ENCODE measurements at regions not wholly inside any gene's neighbourhood (a gene's known extent, or its start where the extent isn't known, plus 50 kb on each side); places are given as distances from the start of the nearest gene placed in this dataset.
A peak's percentile ranks its signal among the peaks of the same experiment; 100 is the strongest.

DNA sequence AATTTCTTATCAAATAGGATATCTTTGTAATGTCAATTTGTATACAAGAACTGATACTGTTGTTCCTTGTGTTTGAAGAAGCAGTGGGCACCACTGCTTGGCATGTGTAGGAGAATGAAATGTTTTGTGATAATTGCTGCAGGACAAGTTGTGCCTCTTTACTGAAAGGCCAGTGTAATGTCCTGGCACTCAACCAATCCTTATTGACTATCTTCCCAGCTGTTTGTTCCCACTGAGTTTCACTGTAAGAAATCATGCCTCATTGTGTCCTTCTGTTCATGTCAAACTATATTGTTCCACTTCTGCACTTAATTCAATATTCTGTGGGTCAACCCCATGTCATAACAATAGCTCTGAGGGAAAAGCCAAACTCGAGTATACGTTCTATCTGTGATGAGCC is 136.1 kb upstream of the FAM83B start:
- no peak for DNase-seq (ENCODE audit: extremely low read depth in 1 of 2, low read depth in 1 of 2)

DNA sequence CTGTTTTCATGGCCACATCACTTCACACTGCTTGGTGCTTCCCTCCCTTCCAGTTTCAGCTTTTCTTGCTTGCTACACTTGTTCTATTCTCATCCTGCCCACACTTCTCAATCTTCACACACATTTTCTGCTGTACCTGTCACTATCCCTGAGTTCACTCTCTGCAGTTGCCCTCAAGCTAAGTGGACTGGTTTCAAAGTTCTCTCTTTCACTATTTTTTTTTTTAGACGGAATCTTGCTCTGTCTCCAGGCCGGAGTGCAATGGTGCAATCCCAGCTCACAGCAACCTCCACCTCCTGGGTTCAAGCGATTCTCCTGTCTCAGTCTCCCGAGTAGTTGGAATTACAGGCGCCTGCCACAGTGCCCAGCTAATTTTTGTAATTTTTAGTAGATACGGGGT is 130.6 kb upstream of the FAM83B start:
- DNase-seq (ENCODE audit: extremely low read depth in 1 of 2, low read depth in 1 of 2): no peak

DNA sequence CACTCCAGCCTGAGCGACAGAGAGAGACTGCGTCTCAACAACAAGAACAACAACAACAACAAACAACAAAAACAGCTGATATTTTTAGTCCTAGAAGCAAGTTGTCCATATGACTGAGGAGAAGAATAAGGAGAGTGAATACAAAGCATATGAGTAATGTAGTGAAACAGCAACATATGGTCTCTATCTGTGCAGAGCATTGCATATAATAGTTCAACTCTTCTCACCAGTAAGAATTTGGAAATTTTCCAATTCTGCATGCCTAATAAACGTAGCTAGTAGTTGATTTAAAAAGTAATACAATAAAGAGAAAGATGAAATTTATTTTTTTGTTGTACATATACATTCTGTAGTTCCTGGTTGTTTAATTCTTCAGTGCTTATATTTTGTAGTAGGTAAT is 129.7 kb upstream of the FAM83B start:
- no peak for DNase-seq (ENCODE audit: extremely low read depth in 1 of 2, low read depth in 1 of 2)

DNA sequence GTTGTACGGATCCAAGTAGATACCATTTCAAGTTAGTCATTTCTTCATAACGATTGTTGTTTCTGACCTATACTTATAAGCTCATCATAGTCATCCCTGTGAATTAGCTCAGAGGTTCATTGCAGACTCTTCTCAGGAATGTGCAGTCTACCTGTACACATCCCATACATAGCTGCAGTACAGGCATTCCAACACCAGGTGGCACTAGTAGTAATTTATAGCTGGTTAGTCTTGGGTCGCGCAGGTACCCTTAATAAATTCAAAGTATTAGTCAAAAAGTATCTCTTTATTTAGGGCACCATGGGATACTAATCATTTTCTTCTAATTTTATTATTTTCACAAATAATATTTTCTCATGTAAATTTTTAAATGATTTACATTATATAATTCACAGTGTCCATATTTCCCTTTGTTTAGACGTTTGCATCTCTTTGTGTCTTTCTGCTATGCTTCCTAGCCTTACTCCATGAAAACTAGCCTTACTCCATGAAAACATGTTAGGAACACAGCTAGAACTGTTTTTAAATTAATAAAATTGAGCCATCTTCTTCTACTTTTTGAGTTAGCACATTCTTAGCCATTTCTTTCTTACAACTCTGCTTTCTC is 128.6 kb upstream of the FAM83B start:
- peak in 1 of 2 donors; percentile 16 for DNase-seq (ENCODE audit: extremely low read depth in 1 of 2, low read depth in 1 of 2)

- DNase-seq (ENCODE audit: extremely low read depth in 1 of 2, low read depth in 1 of 2): no peak
Measured at GRCh38 chr6:54718541-54719023, 128.0 kb upstream of the FAM83B start.

- no peak for DNase-seq (ENCODE audit: extremely low read depth in 1 of 2, low read depth in 1 of 2)
Measured at GRCh38 chr6:54719131-54719530, 127.4 kb upstream of the FAM83B start.

DNA sequence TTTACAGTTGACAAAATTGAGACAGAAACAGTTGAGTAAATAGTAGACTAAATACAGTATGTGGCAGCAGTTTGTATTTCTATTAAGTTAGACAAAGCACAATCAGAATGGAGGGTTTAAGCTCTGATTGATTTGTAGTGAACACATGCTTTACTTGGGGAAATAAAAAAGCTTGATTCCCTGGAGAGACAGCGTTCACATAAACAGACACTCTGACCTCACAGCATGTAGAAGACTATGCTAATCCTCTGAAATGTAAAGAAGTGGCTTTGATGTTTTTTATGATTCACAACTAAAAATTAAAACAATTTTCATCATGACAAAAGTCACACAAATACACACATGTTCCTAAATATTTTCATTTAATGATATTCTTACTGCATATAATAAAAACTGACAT is 126.9 kb upstream of the FAM83B start:
- no peak for DNase-seq (ENCODE audit: extremely low read depth in 1 of 2, low read depth in 1 of 2)

DNA sequence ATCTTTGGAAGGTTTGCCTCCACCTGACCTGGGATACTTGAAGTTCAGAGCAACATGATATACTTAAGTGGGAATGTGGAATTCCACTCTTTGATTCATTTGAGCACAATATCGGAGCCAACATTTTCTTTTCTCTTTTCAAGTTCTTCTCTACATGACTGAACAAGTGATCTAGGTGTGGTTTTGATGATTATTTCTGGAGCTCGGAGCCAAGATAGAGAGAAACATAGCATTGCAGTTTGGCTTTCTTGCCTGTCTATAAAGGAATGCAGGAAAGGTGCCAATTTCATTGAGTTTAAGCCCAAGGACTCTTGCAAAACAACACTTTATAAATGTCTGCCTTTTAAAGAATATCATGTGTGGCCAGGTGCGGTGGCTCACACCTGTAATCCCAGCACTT is 124.2 kb upstream of the FAM83B start:
- DNase-seq (ENCODE audit: extremely low read depth in 1 of 2, low read depth in 1 of 2): no peak

DNA sequence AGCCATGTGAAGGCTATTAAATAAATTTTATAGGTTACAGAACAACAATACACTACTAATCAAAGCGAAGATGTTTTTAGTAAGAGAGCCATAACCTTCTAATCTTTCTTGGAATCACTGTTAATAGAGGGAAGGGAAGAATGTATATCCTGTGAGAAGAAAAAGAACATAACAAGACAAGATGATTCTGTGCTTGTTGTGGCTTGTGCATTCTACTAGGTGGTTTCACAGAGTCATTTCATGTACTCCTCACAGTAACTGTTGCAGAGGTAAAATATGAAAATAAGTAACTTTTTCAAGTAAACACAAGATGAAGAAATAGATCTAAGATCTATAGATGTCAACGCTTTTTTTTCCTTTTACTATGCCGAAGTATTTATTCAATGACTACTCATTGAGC is 116.9 kb upstream of the FAM83B start:
- DNase-seq (ENCODE audit: extremely low read depth in 1 of 2, low read depth in 1 of 2): no peak

DNA sequence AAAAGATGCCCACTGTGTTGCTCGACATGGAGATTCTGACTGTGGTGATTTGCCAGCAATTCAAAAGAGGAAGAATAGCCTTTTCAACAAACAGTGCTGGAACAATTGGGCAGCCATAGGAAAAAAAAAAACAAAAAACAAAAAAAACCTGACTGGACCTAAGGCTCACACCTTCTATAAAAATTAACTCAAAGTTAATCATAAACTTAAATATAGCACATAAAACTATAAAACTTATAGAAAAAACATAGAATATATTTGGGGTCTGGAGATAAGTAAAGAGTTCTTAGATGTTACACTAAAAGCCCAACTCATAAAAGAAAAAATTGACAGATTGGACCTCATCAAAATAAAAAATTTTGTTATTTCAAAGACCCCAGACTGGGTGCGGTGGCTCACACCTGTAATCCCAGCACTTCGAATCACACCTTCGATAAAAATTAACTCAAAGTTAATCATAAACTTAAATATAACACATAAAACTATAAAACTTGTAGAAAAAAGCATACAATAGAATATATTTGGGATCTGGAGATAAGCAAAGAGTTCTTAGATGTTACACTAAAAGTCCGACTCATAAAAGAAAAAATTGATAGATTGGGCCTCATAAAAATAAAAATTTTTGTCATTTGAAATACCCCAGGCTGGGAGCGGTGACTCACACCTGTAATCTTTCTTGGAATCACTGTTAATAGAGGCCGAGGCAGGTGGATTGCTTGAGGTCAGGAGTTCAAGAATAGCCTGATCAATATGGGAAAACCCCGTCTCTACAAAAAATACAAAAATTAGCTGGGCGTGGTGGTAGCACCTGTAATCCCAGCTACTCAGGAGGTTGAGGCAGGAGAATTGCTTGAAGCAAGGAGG is 115.6 kb upstream of the FAM83B start:
- DNase-seq (ENCODE audit: extremely low read depth in 1 of 2, low read depth in 1 of 2): no peak

GRCh38 chr6:54737247-54737646 is 109.3 kb upstream of the FAM83B start:
- DNase-seq (ENCODE audit: extremely low read depth in 1 of 2, low read depth in 1 of 2): no peak

DNA sequence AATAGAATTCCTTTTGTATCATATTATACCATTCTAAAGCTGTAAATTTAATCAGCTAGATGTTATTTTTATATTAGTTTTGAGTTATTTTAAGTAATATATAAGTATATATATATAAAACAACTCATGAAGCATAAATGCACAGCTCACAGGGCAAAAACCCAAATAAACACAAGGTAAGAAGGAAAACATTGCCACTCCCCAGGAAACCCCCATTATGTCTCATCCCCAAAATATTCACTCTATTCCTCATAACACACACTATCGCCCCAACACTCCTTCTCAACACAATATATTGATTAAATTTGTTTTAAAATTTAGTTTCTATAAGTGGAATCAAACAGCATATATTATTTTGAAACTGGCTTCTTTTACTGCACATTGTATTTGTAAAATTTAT is 98.6 kb upstream of the FAM83B start:
- DNase-seq (ENCODE audit: extremely low read depth in 1 of 2, low read depth in 1 of 2): no peak

DNA sequence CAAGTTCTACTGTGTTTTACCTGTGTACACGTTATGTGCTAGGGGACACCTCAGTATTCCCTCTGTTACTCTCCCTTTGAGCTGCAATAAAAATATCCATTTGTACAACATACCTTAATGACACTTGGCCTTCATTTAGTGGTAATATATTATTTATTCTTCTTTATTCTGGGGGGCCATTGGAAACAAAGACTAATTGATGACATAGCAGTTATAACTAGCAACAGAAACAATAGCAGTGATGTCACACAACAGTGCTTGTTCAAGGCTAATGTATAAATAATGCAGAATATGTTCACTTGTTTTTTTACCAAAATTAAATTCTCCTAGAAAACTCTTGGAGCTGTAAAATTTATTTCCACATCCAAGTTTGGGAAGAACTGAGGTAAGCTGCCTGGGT is 92.2 kb upstream of the FAM83B start:
- DNase-seq (ENCODE audit: extremely low read depth in 1 of 2, low read depth in 1 of 2): no peak

GRCh38 chr6:54758340-54758739 is 88.2 kb upstream of the FAM83B start:
- no peak for DNase-seq (ENCODE audit: extremely low read depth in 1 of 2, low read depth in 1 of 2)

GRCh38 chr6:54768494-54768893 is 78.1 kb upstream of the FAM83B start:
- no peak for DNase-seq (ENCODE audit: extremely low read depth in 1 of 2, low read depth in 1 of 2)

DNA sequence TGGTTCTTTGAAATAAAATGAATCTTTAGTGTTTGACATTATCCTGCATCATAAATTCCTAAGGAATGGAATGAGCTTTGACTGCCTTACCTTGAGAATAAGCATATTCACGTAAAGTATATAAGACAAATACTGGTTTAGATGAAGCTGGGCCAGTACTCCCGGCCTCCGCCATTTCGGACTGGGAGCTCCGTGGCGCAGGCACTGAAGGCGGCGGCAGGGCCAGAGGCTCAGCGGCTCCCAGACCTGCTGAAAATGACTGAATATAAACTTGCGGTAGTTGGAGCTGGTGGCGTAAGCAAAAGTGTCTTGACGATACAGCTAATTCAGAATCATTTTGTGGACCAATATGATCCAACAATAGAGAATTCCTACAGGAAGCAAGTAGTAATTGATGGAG is 76.2 kb upstream of the FAM83B start:
- DNase-seq (ENCODE audit: extremely low read depth in 1 of 2, low read depth in 1 of 2): no peak

- no peak for DNase-seq (ENCODE audit: extremely low read depth in 1 of 2, low read depth in 1 of 2)
Measured at GRCh38 chr6:54771968-54772367, 74.6 kb upstream of the FAM83B start.

- no peak for DNase-seq (ENCODE audit: extremely low read depth in 1 of 2, low read depth in 1 of 2)
Measured at GRCh38 chr6:54772610-54773009, 74.0 kb upstream of the FAM83B start.

GRCh38 chr6:54775576-54775975 is 71.0 kb upstream of the FAM83B start:
- DNase-seq (ENCODE audit: extremely low read depth in 1 of 2, low read depth in 1 of 2): no peak

DNA sequence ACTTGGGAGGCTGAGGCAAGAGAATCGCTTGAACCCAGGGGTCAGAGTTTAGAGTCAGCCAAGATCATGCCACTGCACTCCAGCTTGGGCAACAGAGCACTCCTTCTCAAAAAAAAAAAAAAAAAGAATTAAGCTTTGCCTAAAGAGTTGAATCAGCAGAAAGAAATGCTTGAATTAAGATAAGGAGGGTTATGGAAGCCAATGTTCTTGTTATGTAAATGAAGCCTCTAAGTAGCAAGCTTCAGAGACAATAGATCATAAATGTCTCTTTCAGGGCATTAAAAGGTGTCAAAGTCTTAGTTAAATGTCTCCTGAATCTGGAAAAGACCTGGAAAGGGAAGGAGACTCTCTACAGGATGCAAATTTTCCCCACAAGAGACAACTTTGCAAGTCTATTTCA is 69.7 kb upstream of the FAM83B start:
- no peak for DNase-seq (ENCODE audit: extremely low read depth in 1 of 2, low read depth in 1 of 2)

- no peak for DNase-seq (ENCODE audit: extremely low read depth in 1 of 2, low read depth in 1 of 2)
Measured at GRCh38 chr6:54778731-54779130, 67.8 kb upstream of the FAM83B start.

GRCh38 chr6:54784011-54784410 is 62.6 kb upstream of the FAM83B start:
- no peak for DNase-seq (ENCODE audit: extremely low read depth in 1 of 2, low read depth in 1 of 2)

Measured in stimulated activated CD8-positive, alpha-beta memory T cell treated with anti-CD3 and anti-CD28 coated beads, Interleukin-7, amount 100 ng/mL, for 48 hours (primary cell).